Fibroblast of villous mesenchyme (primary cell): ENCODE measurements at regions not wholly inside any gene's neighbourhood (a gene's known extent, or its start where the extent isn't known, plus 50 kb on each side); places are given as distances from the start of the nearest gene placed in this dataset.

Experiments used
- DNase-seq: peaks from one replicate; pipeline ENCODE4 v3.0.0-alpha.2; 2010; ENCODE audit warnings: low read depth
- H3K4me3 ChIP-seq: 2 replicates; pipeline ENCODE4 v1.5.1; 2011; ENCODE audit warnings: low read depth, mild to moderate bottlenecking, low read length
- CTCF ChIP-seq: IDR thresholded peaks from 2 replicates; pipeline ENCODE4 v1.5.1; 2012; ENCODE audit warnings: low read depth, mild to moderate bottlenecking, low read length; ENCODE audit not compliant: insufficient read depth

GRCh38 chr5:89988998-89989655 lies 420.4 kb downstream of the CETN3 start:
- TF ChIP-seq CTCF = no peak
- peak; percentile 3 for DNase-seq
- H3K4me3 ChIP-seq = no peak overlapping the region

GRCh38 chr5:89988129-89988810 lies 421.3 kb downstream of the CETN3 start:
- H3K4me3 ChIP-seq = no peak overlapping the region
- no peak for DNase-seq
- no peak for TF ChIP-seq CTCF

GRCh38 chr5:89983216-89983615 lies 426.3 kb downstream of the CETN3 start:
- no peak overlapping the region for H3K4me3 ChIP-seq
- no peak for DNase-seq
- TF ChIP-seq CTCF = no peak

DNA sequence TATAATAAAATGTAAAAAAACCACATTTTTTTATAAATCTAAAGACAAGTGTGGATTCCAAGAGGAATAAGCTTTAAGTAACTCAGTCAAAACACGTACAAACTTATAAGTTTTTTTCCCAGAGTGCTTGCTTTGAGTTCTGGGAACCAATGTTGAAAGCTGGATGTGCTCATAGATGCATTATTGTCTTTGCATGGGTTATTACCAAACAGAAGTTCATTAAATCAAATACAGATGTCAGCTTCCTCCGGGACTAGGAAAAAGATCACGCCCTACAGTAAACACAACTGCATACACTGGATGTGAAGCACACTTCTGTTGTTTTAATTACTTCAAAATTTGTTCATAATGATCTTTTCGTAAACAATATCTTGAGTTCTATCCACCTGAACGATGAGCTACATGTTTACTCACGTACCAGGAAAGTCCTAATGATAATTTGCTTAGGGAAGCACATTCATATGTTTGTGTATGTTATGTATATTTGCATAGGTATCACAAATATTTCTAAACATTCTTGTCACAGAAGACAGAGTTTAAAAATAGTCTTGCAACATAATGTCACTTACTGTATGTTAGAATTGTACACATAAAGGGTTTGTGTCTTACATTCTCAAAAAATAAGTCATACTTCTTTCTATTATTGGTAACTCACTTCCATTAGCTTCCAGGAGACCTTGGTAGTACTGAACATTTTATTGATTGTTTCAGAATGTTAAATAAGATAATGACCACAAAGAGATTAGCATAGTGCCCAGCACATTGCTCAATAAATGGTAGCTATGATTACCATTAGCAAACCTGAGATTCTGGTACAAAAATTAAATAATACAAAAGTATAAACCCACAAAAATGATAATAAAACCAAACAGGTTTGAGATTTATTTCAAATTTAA lies 427.4 kb downstream of the CETN3 start:
- DNase-seq = peak; percentile 55
- no peak for TF ChIP-seq CTCF
- H3K4me3 ChIP-seq = no peak overlapping the region

GRCh38 chr5:89981021-89981420 lies 428.5 kb downstream of the CETN3 start:
- TF ChIP-seq CTCF = no peak
- H3K4me3 ChIP-seq = no peak overlapping the region
- DNase-seq = no peak

GRCh38 chr5:89973516-89973915 lies 436.0 kb downstream of the CETN3 start:
- DNase-seq = no peak
- TF ChIP-seq CTCF = no peak
- H3K4me3 ChIP-seq = no peak overlapping the region
